Panc1 (cell line): ENCODE measurements at regions not wholly inside any gene's neighbourhood (a gene's known extent, or its start where the extent isn't known, plus 50 kb on each side); places are given as distances from the start of the nearest gene placed in this dataset.

Experiments used
- ATAC-seq: fragments of 200-7000 bp; cut with Tn5 transposase; 2 replicates; pipeline ENCODE4 v1.9.1; 2020; ENCODE audit warnings: mild to moderate bottlenecking, moderate library complexity
- BruUV-seq: library from RNA; stranded (reverse); fragments of 400-500 nt; replicated peaks from 2 replicates; lab custom pipeline; 2021; lab: Mats Ljungman, UMichigan
- CTCF ChIA-PET: fragments of 300-600 bp; sonication (Branson Sonifier 250); formaldehyde crosslinking; loops from one replicate; lab custom pipeline; 2022; ENCODE audit warnings: antibody characterized with exemption; lab: Charles Lee
- POLR2A ChIA-PET: fragments of 300-600 bp; sonication (Branson Sonifier 250); formaldehyde crosslinking; loops from one replicate; lab custom pipeline; 2022; ENCODE audit warnings: antibody characterized with exemption; lab: Charles Lee
- DNase-seq: peaks from one replicate; pipeline ENCODE4 v3.0.0-alpha.2; 2010; ENCODE audit warnings: low read depth, low spot score
- H3K27ac ChIP-seq: 2 replicates; pipeline ENCODE4 v1.5.1; 2011; ENCODE audit warnings: mild to moderate bottlenecking, low read length, inconsistent platforms
- H3K27me3 ChIP-seq: fragments of 200-500 bp; sonication (Bioruptor generic); 2 replicates; pipeline ENCODE4 v1.6.0; 2014; ENCODE audit warnings: low read length, inconsistent platforms; ENCODE audit not compliant: control insufficient read depth, insufficient read depth
- H3K36me3 ChIP-seq: fragments of 200-500 bp; sonication (Bioruptor generic); 2 replicates; pipeline ENCODE4 v1.5.1; 2014; ENCODE audit warnings: inconsistent platforms, mild to moderate bottlenecking, low read length, moderate library complexity; ENCODE audit not compliant: control insufficient read depth, insufficient read depth
- H3K4me1 ChIP-seq: 2 replicates; pipeline ENCODE4 v1.5.1; 2011; ENCODE audit warnings: inconsistent platforms, mild to moderate bottlenecking, low read length, moderate library complexity; ENCODE audit not compliant: control insufficient read depth, insufficient read depth
- H3K4me3 ChIP-seq, 2 experiments: 2 replicates each; pipeline ENCODE4 v1.5.1; 2011 to 2012; ENCODE audit warnings: low read depth in 2 of 2, low read length in 2 of 2, mild to moderate bottlenecking in 2 of 2, inconsistent platforms in 1 of 2, moderate library complexity in 1 of 2
- H3K9me3 ChIP-seq: fragments of 200-500 bp; sonication (Bioruptor generic); 2 replicates; pipeline ENCODE4 v1.5.1; 2014; ENCODE audit warnings: low read depth, mild to moderate bottlenecking, inconsistent platforms, low read length, moderate library complexity; ENCODE audit not compliant: control insufficient read depth, insufficient read depth
- CTCF ChIP-seq: fragments of 450-650 bp; IDR thresholded peaks from 2 replicates; pipeline ENCODE4 v1.5.1; 2017; ENCODE audit warnings: mild to moderate bottlenecking
- POLR2AphosphoS5 ChIP-seq: IDR thresholded peaks from 2 replicates; pipeline ENCODE4 v1.6.1; 2012; ENCODE audit warnings: mild to moderate bottlenecking, low read depth, low read length, moderate library complexity
- REST ChIP-seq, 2 experiments: IDR thresholded peaks; 2 replicates each; pipeline ENCODE4 v1.6.1; 2011 to 2012; ENCODE audit warnings: low read depth in 2 of 2, control low read depth in 1 of 2, low read length in 1 of 2, mild to moderate bottlenecking in 1 of 2, moderate library complexity in 1 of 2; ENCODE audit not compliant: insufficient read depth in 1 of 2
- SIN3A ChIP-seq: IDR thresholded peaks from 2 replicates; pipeline ENCODE4 v1.6.1; 2012; ENCODE audit warnings: low read depth, mild to moderate bottlenecking, low read length, moderate library complexity, borderline replicate concordance; ENCODE audit not compliant: insufficient read depth
- TCF7L2 ChIP-seq: IDR thresholded peaks from 2 replicates; pipeline ENCODE4 v1.6.1; 2011; ENCODE audit warnings: mild to moderate bottlenecking, low read depth, low read length, inconsistent platforms
- in situ Hi-C: cut with HindIII; loops from 2 replicates; pipeline ENCODE4 v1.10.0; 2016; ENCODE audit warnings: low sequenced_read_pairs, low pct_unique_long_range_greater_than_20kb
- intact Hi-C: fragments of 100-400 bp; cut with micrococcal nuclease; formaldehyde crosslinking; loops from one replicate; pipeline ENCODE4 v1.10.0; 2022; ENCODE audit not compliant: unreplicated experiment

GRCh38 chr9:71583792-71584191 lies 184.5 kb downstream of the CEMIP2 start:
- DNase-seq: no peak
- no TSS peak for BruUV-seq
- ChIA-PET POLR2A (no interaction called here), CTCF (no interaction called here)
- Histone ChIP-seq H3K4me3 (no peak overlapping the region), H3K4me1 (no peaks in the 10 kb centered on the region), H3K27me3 (no peaks in the 10 kb centered on the region), H3K9me3 (no peaks in the 10 kb centered on the region), H3K27ac (no peak overlapping the region), H3K36me3 (no peaks in the 10 kb centered on the region)
- intact Hi-C loops (no loop called here), in situ Hi-C loops (no loop called here)
- TF ChIP-seq REST (IDR thresholded peaks at IDR 0.05; ENCODE audit: insufficient read depth in 1 of 2, low read depth in 2 of 2, low read length in 1 of 2) (no peak), CTCF (no peak), SIN3A (no peak), POLR2AphosphoS5 (no peak), TCF7L2 (no peak)
- ATAC-seq: no peak

- in situ Hi-C loops: no loop called here
- H3K9me3 ChIP-seq: no peaks in the 10 kb centered on the region
- CTCF ChIA-PET: no interaction called here
These were observed 186.0 kb downstream of the CEMIP2 start for GRCh38 chr9:71582347-71582746.

More at GRCh38 chr9:71582347-71582746, 186.0 kb downstream of the CEMIP2 start:
- POLR2A ChIA-PET: no interaction called here
- H3K27me3 ChIP-seq: no peaks in the 10 kb centered on the region
- no peaks in the 10 kb centered on the region for H3K4me1 ChIP-seq
- DNase-seq: no peak
- no peak for ATAC-seq
- intact Hi-C loops: no loop called here
- BruUV-seq: no TSS peak
- H3K36me3 ChIP-seq: no peaks in the 10 kb centered on the region
- no peak overlapping the region for H3K27ac ChIP-seq
- TF ChIP-seq POLR2AphosphoS5 (no peak), CTCF (no peak), SIN3A (no peak), REST (IDR thresholded peaks at IDR 0.05; ENCODE audit: insufficient read depth in 1 of 2, low read depth in 2 of 2, low read length in 1 of 2) (no peak), TCF7L2 (no peak)
- H3K4me3 ChIP-seq: no peak overlapping the region
